Prostate gland (tissue), 2 donors: ENCODE measurements at regions not wholly inside any gene's neighbourhood (a gene's known extent, or its start where the extent isn't known, plus 50 kb on each side); places are given as distances from the start of the nearest gene placed in this dataset.
"Not testable (repeated sequence)": the region's sequence is repeated elsewhere in the genome, so short reads cannot be mapped to it uniquely, and the experiment has no call there.

ENCODE experiments used
- POLR2A ChIP-seq: fragments of 450-650 bp; IDR thresholded peaks from one replicate; pipeline ENCODE4 v1.6.1; 2016; ENCODE audit warnings: antibody characterized with exemption, mild to moderate bottlenecking
- POLR2AphosphoS5 ChIP-seq: sonication (generic); formaldehyde crosslinking; IDR thresholded peaks from one replicate; pipeline ENCODE4 v1.6.1; 2017; ENCODE audit warnings: antibody characterized with exemption
- TF ChIP-seq, protein P1 (sequence below), 4 experiments: fragments of 200-600 bp in 2 of 4; fragments of 450-650 bp in 2 of 4; sonication (generic) in 2 of 4; IDR thresholded peaks; 1 replicate in 3 of 4; 2 replicates in 1 of 4; pipeline ENCODE4 v1.5.1; 2016 to 2019; ENCODE audit warnings: antibody characterized with exemption in 4 of 4, mild to moderate bottlenecking in 2 of 4, moderate library complexity in 2 of 4

DNA sequence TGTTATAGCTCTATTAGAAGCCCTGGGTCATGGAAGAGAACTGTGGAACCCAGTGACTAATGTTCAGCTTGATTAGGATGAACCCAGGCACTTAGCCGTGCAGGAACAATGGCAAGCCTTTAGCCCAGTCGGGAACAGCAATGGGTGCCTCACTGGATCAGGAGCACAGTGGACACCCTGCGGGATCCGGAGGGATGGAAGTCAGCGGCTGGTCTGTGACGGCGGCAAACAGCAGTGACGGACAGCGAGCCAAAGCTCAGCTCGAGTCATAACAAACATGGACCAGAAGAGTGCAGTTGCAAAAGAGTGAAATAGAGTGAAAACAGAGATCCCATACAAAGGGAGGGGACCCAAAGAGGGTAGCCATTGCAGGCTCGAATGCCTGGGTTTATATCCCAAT is 187.3 kb upstream of the TGIF2LX start:
- TF ChIP-seq POLR2A, POLR2AphosphoS5: not testable (repeated sequence)
- TF ChIP-seq, protein P1, sequence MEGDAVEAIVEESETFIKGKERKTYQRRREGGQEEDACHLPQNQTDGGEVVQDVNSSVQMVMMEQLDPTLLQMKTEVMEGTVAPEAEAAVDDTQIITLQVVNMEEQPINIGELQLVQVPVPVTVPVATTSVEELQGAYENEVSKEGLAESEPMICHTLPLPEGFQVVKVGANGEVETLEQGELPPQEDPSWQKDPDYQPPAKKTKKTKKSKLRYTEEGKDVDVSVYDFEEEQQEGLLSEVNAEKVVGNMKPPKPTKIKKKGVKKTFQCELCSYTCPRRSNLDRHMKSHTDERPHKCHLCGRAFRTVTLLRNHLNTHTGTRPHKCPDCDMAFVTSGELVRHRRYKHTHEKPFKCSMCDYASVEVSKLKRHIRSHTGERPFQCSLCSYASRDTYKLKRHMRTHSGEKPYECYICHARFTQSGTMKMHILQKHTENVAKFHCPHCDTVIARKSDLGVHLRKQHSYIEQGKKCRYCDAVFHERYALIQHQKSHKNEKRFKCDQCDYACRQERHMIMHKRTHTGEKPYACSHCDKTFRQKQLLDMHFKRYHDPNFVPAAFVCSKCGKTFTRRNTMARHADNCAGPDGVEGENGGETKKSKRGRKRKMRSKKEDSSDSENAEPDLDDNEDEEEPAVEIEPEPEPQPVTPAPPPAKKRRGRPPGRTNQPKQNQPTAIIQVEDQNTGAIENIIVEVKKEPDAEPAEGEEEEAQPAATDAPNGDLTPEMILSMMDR (IDR thresholded peaks at IDR 0.05) = not testable (repeated sequence)
